SK-N-SH treated with all-trans-retinoic acid at 6 μM for 48 hours (cell line): ENCODE measurements at regions not wholly inside any gene's neighbourhood (a gene's known extent, or its start where the extent isn't known, plus 50 kb on each side); places are given as distances from the start of the nearest gene placed in this dataset.

ENCODE experiments used
- ATAC-seq: fragments of 200-7000 bp; cut with Tn5 transposase; 3 replicates; pipeline ENCODE4 v1.9.1; 2020; ENCODE audit warnings: mild to moderate bottlenecking, moderate library complexity
- GLIS3 ChIP-seq: fragments of 250-450 bp; sonication (Bioruptor Pico); IDR thresholded peaks from 2 replicates; pipeline ENCODE4 v1.5.0; 2020; ENCODE audit warnings: mild to moderate bottlenecking, moderate library complexity
- ISL1 ChIP-seq: fragments of 250-450 bp; sonication (Bioruptor Pico); IDR thresholded peaks from 2 replicates; pipeline ENCODE4 v2.1.2; 2022; ENCODE audit warnings: mild to moderate bottlenecking, moderate library complexity
- PPARA ChIP-seq: fragments of 250-450 bp; sonication (Bioruptor Pico); IDR thresholded peaks from 2 replicates; pipeline ENCODE4 v1.5.0; 2020; ENCODE audit warnings: mild to moderate bottlenecking, borderline replicate concordance
- SNAI2 ChIP-seq: fragments of 250-450 bp; sonication (Bioruptor Pico); IDR thresholded peaks from 2 replicates; pipeline ENCODE4 v1.5.0; 2020; ENCODE audit warnings: mild to moderate bottlenecking, moderate library complexity
- ZC3H10 ChIP-seq: fragments of 250-450 bp; sonication (Bioruptor Pico); IDR thresholded peaks from 2 replicates; pipeline ENCODE4 v1.5.1; 2021; ENCODE audit warnings: mild to moderate bottlenecking, moderate library complexity
- ZFP3 ChIP-seq: fragments of 250-450 bp; sonication (Bioruptor Pico); IDR thresholded peaks from 2 replicates; pipeline ENCODE4 v1.5.0; 2020; ENCODE audit warnings: mild to moderate bottlenecking, moderate library complexity
- ZFP30 ChIP-seq: fragments of 450-650 bp; formaldehyde crosslinking; IDR thresholded peaks from 2 replicates; pipeline ENCODE4 v1.5.0; 2022; ENCODE audit warnings: mild to moderate bottlenecking, moderate library complexity
- TF ChIP-seq, protein P1 (sequence below): fragments of 250-450 bp; sonication (Bioruptor Pico); IDR thresholded peaks from 2 replicates; pipeline ENCODE4 v1.5.1; 2020; ENCODE audit warnings: low read depth, mild to moderate bottlenecking, moderate library complexity
- TF ChIP-seq, protein P2 (sequence below): fragments of 250-450 bp; sonication (Bioruptor Pico); IDR thresholded peaks from 2 replicates; pipeline ENCODE4 v1.5.0; 2020; ENCODE audit warnings: mild to moderate bottlenecking, moderate library complexity
- TF ChIP-seq, protein P3 (sequence below): fragments of 250-450 bp; sonication (Bioruptor Pico); IDR thresholded peaks from 2 replicates; pipeline ENCODE4 v1.8.0; 2021; ENCODE audit warnings: low read depth, mild to moderate bottlenecking, moderate library complexity, borderline replicate concordance
- TF ChIP-seq, protein P4 (sequence below): fragments of 250-450 bp; sonication (Bioruptor Pico); IDR thresholded peaks from 2 replicates; pipeline ENCODE4 v1.5.1; 2021; ENCODE audit warnings: mild to moderate bottlenecking, moderate library complexity

DNA sequence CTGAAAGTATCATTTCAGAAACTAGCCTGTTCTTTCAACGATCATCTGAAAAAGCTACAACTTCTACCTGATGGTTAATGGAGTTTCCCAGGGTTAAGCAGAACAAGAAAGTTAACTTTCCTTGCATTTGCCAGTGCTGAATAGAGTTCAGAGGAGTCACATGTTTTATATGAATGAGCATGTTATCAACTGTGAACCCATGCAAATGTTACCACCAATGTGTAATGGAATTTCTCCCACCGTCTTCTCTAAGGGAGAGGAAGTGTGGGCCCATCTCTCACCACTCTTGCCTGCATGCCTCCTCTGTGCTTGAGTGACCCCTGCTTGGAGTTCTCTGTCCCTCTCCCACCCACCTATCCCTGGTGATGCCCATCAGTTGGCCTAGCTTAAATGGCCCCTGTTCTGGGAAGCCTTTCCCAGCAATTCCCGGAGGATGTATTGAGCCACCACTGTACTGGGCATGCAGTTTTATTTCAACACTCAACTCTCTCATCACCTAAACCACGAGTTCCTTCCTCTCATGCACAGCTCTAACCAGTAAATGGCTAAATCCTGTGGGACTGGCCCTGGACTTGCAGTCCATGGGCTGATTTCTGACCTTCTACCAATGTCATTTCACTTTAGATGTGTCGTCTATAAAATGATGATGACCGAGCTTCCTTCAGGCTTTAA lies 159.8 kb downstream of the RPAP3 start:
- ATAC-seq = no peak
- TF ChIP-seq ZFP3 (CRISPR knock-in tag) = no peak
- TF ChIP-seq, protein P1, sequence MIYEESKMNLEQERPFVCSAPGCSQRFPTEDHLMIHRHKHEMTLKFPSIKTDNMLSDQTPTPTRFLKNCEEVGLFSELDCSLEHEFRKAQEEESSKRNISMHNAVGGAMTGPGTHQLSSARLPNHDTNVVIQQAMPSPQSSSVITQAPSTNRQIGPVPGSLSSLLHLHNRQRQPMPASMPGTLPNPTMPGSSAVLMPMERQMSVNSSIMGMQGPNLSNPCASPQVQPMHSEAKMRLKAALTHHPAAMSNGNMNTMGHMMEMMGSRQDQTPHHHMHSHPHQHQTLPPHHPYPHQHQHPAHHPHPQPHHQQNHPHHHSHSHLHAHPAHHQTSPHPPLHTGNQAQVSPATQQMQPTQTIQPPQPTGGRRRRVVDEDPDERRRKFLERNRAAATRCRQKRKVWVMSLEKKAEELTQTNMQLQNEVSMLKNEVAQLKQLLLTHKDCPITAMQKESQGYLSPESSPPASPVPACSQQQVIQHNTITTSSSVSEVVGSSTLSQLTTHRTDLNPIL (CRISPR knock-in tag) = no peak
- TF ChIP-seq, protein P2, sequence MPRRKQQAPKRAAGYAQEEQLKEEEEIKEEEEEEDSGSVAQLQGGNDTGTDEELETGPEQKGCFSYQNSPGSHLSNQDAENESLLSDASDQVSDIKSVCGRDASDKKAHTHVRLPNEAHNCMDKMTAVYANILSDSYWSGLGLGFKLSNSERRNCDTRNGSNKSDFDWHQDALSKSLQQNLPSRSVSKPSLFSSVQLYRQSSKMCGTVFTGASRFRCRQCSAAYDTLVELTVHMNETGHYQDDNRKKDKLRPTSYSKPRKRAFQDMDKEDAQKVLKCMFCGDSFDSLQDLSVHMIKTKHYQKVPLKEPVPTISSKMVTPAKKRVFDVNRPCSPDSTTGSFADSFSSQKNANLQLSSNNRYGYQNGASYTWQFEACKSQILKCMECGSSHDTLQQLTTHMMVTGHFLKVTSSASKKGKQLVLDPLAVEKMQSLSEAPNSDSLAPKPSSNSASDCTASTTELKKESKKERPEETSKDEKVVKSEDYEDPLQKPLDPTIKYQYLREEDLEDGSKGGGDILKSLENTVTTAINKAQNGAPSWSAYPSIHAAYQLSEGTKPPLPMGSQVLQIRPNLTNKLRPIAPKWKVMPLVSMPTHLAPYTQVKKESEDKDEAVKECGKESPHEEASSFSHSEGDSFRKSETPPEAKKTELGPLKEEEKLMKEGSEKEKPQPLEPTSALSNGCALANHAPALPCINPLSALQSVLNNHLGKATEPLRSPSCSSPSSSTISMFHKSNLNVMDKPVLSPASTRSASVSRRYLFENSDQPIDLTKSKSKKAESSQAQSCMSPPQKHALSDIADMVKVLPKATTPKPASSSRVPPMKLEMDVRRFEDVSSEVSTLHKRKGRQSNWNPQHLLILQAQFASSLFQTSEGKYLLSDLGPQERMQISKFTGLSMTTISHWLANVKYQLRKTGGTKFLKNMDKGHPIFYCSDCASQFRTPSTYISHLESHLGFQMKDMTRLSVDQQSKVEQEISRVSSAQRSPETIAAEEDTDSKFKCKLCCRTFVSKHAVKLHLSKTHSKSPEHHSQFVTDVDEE (CRISPR knock-in tag) = no peak
- TF ChIP-seq, protein P3, sequence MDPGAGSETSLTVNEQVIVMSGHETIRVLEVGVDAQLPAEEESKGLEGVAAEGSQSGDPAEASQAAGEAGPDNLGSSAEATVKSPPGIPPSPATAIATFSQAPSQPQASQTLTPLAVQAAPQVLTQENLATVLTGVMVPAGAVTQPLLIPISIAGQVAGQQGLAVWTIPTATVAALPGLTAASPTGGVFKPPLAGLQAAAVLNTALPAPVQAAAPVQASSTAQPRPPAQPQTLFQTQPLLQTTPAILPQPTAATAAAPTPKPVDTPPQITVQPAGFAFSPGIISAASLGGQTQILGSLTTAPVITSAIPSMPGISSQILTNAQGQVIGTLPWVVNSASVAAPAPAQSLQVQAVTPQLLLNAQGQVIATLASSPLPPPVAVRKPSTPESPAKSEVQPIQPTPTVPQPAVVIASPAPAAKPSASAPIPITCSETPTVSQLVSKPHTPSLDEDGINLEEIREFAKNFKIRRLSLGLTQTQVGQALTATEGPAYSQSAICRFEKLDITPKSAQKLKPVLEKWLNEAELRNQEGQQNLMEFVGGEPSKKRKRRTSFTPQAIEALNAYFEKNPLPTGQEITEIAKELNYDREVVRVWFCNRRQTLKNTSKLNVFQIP (CRISPR knock-in tag) = no peak

DNA sequence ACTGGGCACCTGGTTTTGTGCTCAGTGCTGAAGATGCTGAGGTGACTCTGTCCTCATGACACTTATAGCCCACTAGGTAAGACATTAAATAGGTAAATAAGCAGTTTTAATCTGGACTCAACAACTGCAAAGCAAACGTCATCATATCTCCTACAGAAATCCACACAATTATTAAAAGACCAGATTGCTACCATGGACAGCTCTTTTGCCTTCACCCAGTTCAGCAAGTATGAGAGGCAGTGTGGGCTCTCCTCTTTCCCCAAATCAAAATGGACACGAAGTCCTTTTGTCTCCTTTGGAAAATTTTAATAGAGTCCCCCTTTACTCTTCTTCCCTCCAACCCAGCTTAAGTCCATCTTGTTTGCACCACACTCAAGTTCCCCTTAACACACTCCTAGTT lies 171.1 kb downstream of the RPAP3 start:
- ATAC-seq = no peak
- no peak for TF ChIP-seq ISL1 (CRISPR knock-in tag)
- TF ChIP-seq, protein P1 (CRISPR knock-in tag) = no peak
- no peak for TF ChIP-seq ZC3H10 (CRISPR knock-in tag)
- TF ChIP-seq, protein P4, sequence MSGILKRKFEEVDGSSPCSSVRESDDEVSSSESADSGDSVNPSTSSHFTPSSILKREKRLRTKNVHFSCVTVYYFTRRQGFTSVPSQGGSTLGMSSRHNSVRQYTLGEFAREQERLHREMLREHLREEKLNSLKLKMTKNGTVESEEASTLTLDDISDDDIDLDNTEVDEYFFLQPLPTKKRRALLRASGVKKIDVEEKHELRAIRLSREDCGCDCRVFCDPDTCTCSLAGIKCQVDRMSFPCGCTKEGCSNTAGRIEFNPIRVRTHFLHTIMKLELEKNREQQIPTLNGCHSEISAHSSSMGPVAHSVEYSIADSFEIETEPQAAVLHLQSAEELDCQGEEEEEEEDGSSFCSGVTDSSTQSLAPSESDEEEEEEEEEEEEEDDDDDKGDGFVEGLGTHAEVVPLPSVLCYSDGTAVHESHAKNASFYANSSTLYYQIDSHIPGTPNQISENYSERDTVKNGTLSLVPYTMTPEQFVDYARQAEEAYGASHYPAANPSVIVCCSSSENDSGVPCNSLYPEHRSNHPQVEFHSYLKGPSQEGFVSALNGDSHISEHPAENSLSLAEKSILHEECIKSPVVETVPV (CRISPR knock-in tag) = no peak
- TF ChIP-seq ZFP30 (CRISPR knock-in tag) = no peak

DNA sequence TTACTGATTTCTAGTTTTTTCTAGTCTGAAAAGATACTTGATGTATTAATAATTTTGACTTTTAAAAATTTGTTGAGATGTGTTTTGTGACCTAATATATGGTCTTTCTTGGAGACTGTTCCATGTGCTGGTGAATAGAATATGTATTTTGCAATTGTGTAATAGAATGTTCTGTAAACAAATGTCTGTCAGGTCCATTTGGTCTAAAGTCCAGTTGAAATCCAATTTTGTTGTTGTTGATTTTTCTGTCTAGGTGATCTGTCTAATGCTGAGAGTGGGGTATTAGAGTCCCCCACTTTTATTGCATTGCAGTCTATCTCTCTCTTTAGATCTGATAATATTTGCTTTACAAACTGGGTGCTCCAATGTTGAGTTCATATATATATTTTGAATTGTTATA lies 175.8 kb downstream of the RPAP3 start:
- no peak for ATAC-seq
- TF ChIP-seq, protein P2 (CRISPR knock-in tag) = no peak
- no peak for TF ChIP-seq ZC3H10 (CRISPR knock-in tag)

DNA sequence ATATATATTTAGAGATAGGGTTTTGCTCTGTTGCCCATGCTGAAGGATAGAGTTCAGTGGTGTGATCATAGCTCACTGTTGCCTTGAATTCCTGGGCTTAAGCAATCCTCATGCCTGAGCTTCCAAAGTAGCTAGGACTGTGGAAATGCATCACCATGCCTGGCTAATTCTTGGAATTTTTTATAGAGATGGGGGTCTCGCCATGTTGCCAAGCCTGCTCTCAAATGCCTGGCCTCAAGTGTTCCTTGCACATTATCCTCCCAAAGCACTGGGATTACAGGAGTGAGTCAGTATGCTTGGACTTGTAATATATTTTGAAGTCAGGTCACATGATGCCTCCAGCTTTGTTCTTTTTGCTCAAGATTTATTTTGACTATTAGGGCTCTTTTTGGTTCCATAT lies 178.0 kb downstream of the RPAP3 start:
- ATAC-seq = no peak
- TF ChIP-seq SNAI2 (CRISPR knock-in tag) (no peak), PPARA (no peak), GLIS3 (CRISPR knock-in tag) (no peak)
- TF ChIP-seq, protein P4 (CRISPR knock-in tag) = no peak
